ENCODE measurements at regions not wholly inside any gene's neighbourhood (a gene's known extent, or its start where the extent isn't known, plus 50 kb on each side); places are given as distances from the start of the nearest gene placed in this dataset.
"Not testable (repeated sequence)": the region's sequence is repeated elsewhere in the genome, so short reads cannot be mapped to it uniquely, and the experiment has no call there.

- H3K4me3 ChIP-seq; H3K27ac ChIP-seq; H3K36me3 ChIP-seq (ENCODE audit: insufficient read depth in 1 of 2, low read depth in 1 of 2); H3K4me1 ChIP-seq; H3K9me3 ChIP-seq; intact Hi-C loops (cut with DNase I); H3K27me3 ChIP-seq (ENCODE audit: insufficient read depth in 3 of 3, low read length in 2 of 3); DNase-seq; ATAC-seq: not testable (repeated sequence)
- 52 to 58% (median 53%) methylated on average over 4 of the region's 4 CpGs for WGBS, 3 donors
Observed at GRCh38 chrX:92589676-92590075, 810.5 kb downstream of the PCDH11X start.

GRCh38 chrX:92590726-92591298 lies 811.6 kb downstream of the PCDH11X start:
- ATAC-seq; DNase-seq; H3K27ac ChIP-seq; H3K27me3 ChIP-seq (ENCODE audit: insufficient read depth in 3 of 3, low read length in 2 of 3); H3K9me3 ChIP-seq; H3K4me1 ChIP-seq; H3K36me3 ChIP-seq (ENCODE audit: insufficient read depth in 1 of 2, low read depth in 1 of 2); H3K4me3 ChIP-seq; intact Hi-C loops (cut with DNase I): not testable (repeated sequence)
- WGBS, 3 donors: 14 to 33% (median 22%) methylated on average over 1 to 3 of the region's 3 CpGs

GRCh38 chrX:92611517-92611916 lies 832.3 kb downstream of the PCDH11X start:
- ATAC-seq; H3K36me3 ChIP-seq (ENCODE audit: insufficient read depth in 1 of 2, low read depth in 1 of 2); intact Hi-C loops (cut with DNase I); H3K4me3 ChIP-seq; DNase-seq; H3K4me1 ChIP-seq; H3K9me3 ChIP-seq; H3K27me3 ChIP-seq (ENCODE audit: insufficient read depth in 3 of 3, low read length in 2 of 3); H3K27ac ChIP-seq: not testable (repeated sequence)
- WGBS, 3 donors: 100% methylated on average over 1 of the region's 1 CpG

GRCh38 chrX:92626699-92627098 lies 847.5 kb downstream of the PCDH11X start:
- H3K36me3 ChIP-seq (ENCODE audit: insufficient read depth in 1 of 2, low read depth in 1 of 2); ATAC-seq; H3K4me3 ChIP-seq; H3K4me1 ChIP-seq; DNase-seq; intact Hi-C loops (cut with DNase I); H3K9me3 ChIP-seq; H3K27me3 ChIP-seq (ENCODE audit: insufficient read depth in 3 of 3, low read length in 2 of 3); H3K27ac ChIP-seq: not testable (repeated sequence)
- 92 to 94% (median 93%) methylated on average over 10 of the region's 10 CpGs for WGBS, 3 donors

GRCh38 chrX:92657593-92657992 lies 878.4 kb downstream of the PCDH11X start:
- intact Hi-C loops (cut with DNase I); H3K27ac ChIP-seq; H3K27me3 ChIP-seq (ENCODE audit: insufficient read depth in 3 of 3, low read length in 2 of 3); H3K36me3 ChIP-seq (ENCODE audit: insufficient read depth in 1 of 2, low read depth in 1 of 2); H3K4me1 ChIP-seq; ATAC-seq; DNase-seq; H3K9me3 ChIP-seq; H3K4me3 ChIP-seq: not testable (repeated sequence)
- WGBS, 3 donors: 88 to 98% (median 95%) methylated on average over 2 of the region's 2 CpGs

GRCh38 chrX:92659743-92660142 lies 880.6 kb downstream of the PCDH11X start:
- H3K4me3 ChIP-seq; H3K9me3 ChIP-seq; ATAC-seq; H3K4me1 ChIP-seq; intact Hi-C loops (cut with DNase I); H3K27ac ChIP-seq; H3K36me3 ChIP-seq (ENCODE audit: insufficient read depth in 1 of 2, low read depth in 1 of 2); H3K27me3 ChIP-seq (ENCODE audit: insufficient read depth in 3 of 3, low read length in 2 of 3); DNase-seq: not testable (repeated sequence)
- WGBS, 3 donors: 66 to 93% (median 89%) methylated on average over 1 to 2 of the region's 2 CpGs

GRCh38 chrX:92692796-92693195 lies 913.6 kb downstream of the PCDH11X start:
- ATAC-seq; intact Hi-C loops (cut with DNase I); H3K36me3 ChIP-seq (ENCODE audit: insufficient read depth in 1 of 2, low read depth in 1 of 2); H3K9me3 ChIP-seq; H3K4me1 ChIP-seq; H3K27me3 ChIP-seq (ENCODE audit: insufficient read depth in 3 of 3, low read length in 2 of 3); DNase-seq; H3K4me3 ChIP-seq; H3K27ac ChIP-seq: not testable (repeated sequence)
- WGBS, 3 donors: 89 to 94% (median 91%) methylated on average over 4 of the region's 4 CpGs

GRCh38 chrX:92699388-92700092 lies 920.4 kb downstream of the PCDH11X start:
- H3K27me3 ChIP-seq (ENCODE audit: insufficient read depth in 3 of 3, low read length in 2 of 3); H3K9me3 ChIP-seq; intact Hi-C loops (cut with DNase I); ATAC-seq; H3K4me3 ChIP-seq; H3K36me3 ChIP-seq (ENCODE audit: insufficient read depth in 1 of 2, low read depth in 1 of 2); DNase-seq; H3K4me1 ChIP-seq; H3K27ac ChIP-seq: not testable (repeated sequence)
- WGBS, 3 donors: 93 to 94% (median 93%) methylated on average over 19 to 31 of the region's 31 CpGs

- H3K27me3 ChIP-seq (ENCODE audit: insufficient read depth in 3 of 3, low read length in 2 of 3); H3K4me1 ChIP-seq; H3K36me3 ChIP-seq (ENCODE audit: insufficient read depth in 1 of 2, low read depth in 1 of 2); H3K27ac ChIP-seq; DNase-seq; H3K4me3 ChIP-seq; H3K9me3 ChIP-seq; intact Hi-C loops (cut with DNase I); ATAC-seq: not testable (repeated sequence)
- 81 to 88% (median 82%) methylated on average over 1 of the region's 1 CpG for WGBS, 3 donors
Observed at GRCh38 chrX:92709784-92710183, 930.6 kb downstream of the PCDH11X start.

Data from psoas muscle (tissue), 7 donors.